ENCODE measurements at regions not wholly inside any gene's neighbourhood (a gene's known extent, or its start where the extent isn't known, plus 50 kb on each side); places are given as distances from the start of the nearest gene placed in this dataset.

DNA sequence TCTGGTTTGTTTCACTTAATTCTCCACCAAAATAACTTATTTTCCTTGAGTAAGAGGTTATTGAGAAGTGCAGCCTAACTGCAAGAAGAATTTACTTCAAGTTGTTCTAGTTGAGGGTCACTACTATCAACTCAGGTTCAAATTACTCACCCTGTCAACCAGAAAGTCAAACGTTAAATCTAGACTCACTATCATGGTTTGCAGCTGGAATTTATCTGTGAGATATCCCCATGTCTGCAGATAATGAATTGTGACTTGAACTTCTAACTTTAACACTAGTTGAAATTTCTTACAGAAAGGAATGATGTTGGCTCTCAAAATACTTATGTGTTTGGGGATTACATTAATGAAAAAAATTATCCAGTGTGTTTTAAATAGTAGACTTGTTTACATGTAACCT lies 1145.7 kb upstream of the NXPH2 start:
- Mint-ChIP-seq H3K9me3 (peaks cover 3% of the 10 kb centered on the region), H3K4me3 (no peak overlapping the region), H3K36me3 (no peaks in the 10 kb centered on the region), H3K4me1 (no peaks in the 10 kb centered on the region), H3K27me3 (no peaks in the 10 kb centered on the region), H3K27ac (no peak overlapping the region)
- ATAC-seq = no peak

DNA sequence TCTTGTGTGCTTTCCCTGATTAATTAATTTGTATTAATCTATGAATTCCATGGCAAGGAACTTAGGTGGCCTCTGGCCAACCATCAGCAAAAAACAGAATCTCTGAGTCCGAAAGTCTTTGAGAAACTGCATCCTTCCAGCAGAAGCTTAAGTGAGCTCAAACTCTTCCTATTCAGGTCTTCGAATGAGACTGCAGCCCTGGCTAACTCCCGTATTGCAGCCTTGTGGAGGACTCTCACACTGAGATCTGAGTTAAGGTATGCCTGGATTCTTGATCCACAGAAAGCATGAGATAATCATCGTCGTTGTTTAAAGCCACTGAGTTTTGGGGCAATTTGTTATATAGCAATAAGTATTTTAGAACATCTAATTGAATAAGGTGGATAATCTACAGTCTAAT lies 1143.9 kb upstream of the NXPH2 start:
- H3K9me3 Mint-ChIP-seq = peaks cover 6% of the 10 kb centered on the region
- no peaks in the 10 kb centered on the region for H3K27me3 Mint-ChIP-seq
- no peak overlapping the region for H3K4me3 Mint-ChIP-seq
- no peaks in the 10 kb centered on the region for H3K36me3 Mint-ChIP-seq
- no peak overlapping the region for H3K27ac Mint-ChIP-seq
- no peaks in the 10 kb centered on the region for H3K4me1 Mint-ChIP-seq
- no peak for ATAC-seq

DNA sequence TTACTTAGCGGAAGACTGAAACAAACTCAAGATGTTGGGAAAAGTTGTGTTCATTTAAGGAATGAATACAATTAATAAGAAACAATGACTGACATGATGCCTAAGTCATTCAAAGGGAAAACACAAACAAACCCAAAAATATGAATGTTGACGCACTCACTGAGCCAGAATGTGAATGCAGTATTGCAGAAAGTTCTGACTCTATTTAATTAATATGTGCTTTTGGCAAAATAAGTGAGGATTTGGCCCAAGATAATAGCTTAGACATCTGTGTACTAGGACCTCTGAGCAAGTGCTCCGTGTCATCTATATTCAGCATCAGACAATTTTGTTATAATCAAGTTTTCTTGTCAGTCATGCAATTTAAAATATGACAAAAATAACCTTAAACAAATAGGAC lies 1138.8 kb upstream of the NXPH2 start:
- Mint-ChIP-seq H3K27ac (no peak overlapping the region), H3K36me3 (no peaks in the 10 kb centered on the region), H3K4me3 (no peak overlapping the region), H3K9me3 (peaks cover 3% of the 10 kb centered on the region), H3K27me3 (no peaks in the 10 kb centered on the region), H3K4me1 (no peaks in the 10 kb centered on the region)
- ATAC-seq = no peak

DNA sequence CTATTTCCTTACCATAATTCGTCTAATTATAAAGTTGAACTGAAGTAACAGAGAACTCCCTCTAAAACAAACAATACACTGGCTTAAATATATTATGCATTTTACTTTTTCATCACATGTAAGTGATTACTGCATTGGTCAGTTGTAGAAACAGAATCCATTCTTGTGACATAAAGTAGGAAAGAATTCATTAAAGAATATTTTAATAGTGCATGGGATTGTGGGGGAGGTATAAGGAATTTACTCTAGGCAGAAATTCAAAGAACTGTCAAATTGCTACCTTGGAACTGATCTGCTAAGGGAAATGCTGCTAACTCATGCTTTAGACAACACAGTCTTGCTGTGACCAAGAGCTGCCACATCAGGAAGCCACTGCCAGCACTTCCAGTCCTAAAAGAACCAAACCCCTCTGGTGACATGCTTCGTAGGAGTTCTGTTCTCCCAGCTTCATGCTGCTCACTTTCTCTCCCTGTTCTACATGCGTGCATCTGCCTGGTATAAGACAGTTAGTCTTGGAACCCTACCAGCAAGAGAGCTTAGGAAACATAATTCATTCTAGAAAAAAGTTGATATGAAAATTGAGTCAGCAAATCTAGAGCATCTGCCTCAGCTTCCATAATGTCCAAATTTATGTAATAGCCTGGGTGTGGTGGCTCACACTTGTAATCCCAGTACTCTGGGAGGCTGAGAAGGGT lies 1137.6 kb upstream of the NXPH2 start:
- H3K9me3 Mint-ChIP-seq = peaks cover 3% of the 10 kb centered on the region
- no peak for ATAC-seq
- no peak overlapping the region for H3K4me3 Mint-ChIP-seq
- no peaks in the 10 kb centered on the region for H3K27me3 Mint-ChIP-seq
- H3K36me3 Mint-ChIP-seq = no peaks in the 10 kb centered on the region
- no peak overlapping the region for H3K27ac Mint-ChIP-seq
- no peaks in the 10 kb centered on the region for H3K4me1 Mint-ChIP-seq

DNA sequence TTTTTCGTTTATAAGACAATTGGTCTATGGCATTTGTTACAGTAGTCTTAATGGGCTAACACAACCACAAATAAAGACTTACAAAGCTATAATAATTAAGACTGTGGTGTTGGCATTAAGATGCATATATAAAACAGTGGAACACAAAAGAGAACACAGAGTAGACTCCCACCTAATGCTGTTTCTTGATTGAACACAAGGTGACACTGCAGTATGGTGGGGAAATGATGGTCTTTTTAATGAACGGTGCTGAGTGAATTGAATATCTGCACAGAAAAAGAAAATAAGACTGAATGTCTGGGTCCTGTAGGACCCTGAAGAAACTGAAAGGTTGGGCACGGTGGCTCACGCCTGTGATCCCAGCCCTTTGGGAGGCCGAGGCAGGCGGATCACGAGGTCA lies 1136.6 kb upstream of the NXPH2 start:
- Mint-ChIP-seq H3K36me3 (no peaks in the 10 kb centered on the region), H3K27me3 (no peaks in the 10 kb centered on the region), H3K9me3 (peaks cover 6% of the 10 kb centered on the region), H3K27ac (no peak overlapping the region), H3K4me1 (no peaks in the 10 kb centered on the region), H3K4me3 (no peak overlapping the region)
- ATAC-seq = no peak

DNA sequence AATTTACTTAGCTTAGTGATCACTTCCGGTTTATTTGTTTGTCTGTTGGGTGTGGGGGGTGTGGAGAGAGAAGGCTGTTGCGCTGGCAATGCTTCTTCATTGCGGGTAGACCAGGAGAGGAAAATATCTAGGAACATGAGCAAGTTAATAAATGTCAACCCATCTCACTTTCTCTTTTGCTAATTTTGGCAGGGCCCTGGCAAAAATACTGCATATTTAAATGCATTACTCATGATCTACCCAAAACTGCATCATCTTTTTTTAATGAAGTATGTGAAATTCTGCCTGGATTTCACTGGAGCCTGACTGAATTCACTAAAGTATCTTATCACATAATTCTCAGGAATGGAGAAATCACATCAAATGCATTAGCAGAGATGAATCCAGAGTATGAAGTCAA lies 1131.0 kb upstream of the NXPH2 start:
- Mint-ChIP-seq H3K9me3 (peaks cover 7% of the 10 kb centered on the region), H3K4me3 (no peak overlapping the region), H3K4me1 (no peaks in the 10 kb centered on the region), H3K27ac (no peak overlapping the region), H3K36me3 (no peaks in the 10 kb centered on the region), H3K27me3 (no peaks in the 10 kb centered on the region)
- ATAC-seq = no peak

DNA sequence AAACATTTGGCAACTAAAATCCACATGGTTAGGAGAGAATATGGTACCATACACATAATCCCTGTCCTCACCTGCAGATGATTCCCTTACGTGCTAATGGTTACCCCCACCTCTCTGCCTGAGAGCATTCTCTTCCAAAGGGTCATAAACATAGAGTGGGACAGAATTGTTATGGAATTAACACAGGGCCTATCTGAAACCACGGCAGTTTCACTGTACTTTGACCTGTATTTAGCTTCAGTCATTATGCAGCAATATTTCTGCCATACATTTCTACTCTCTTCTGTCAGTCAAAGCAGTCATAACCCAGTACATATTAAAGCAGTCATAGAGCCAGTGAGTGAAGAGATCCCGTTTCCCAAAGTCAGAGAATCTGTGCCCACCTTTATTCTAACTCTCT lies 1128.9 kb upstream of the NXPH2 start:
- Mint-ChIP-seq H3K4me3 (no peak overlapping the region), H3K9me3 (peaks cover 10% of the 10 kb centered on the region), H3K27ac (no peak overlapping the region), H3K27me3 (no peaks in the 10 kb centered on the region), H3K36me3 (no peaks in the 10 kb centered on the region), H3K4me1 (no peaks in the 10 kb centered on the region)
- ATAC-seq = no peak

DNA sequence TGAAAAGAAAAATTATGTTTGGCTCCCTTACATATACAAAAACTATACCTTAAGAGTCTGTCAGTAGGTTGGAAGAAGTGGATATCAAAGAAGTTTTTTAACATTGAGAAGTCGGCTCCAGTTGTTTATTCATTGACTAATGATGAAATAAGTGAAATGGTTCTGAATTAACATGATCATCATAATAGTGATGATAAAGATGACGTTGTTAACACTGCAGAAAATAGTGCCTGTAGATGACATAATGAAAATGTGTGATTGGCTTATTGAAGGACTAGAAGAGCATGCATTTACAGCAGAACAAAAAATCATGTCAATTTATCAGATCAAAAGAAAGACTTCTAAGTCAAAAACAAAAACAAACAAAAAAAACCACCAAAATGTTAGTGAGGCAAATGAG lies 1125.4 kb upstream of the NXPH2 start:
- Mint-ChIP-seq H3K27me3 (no peaks in the 10 kb centered on the region), H3K4me3 (no peak overlapping the region), H3K9me3 (peaks cover 7% of the 10 kb centered on the region), H3K36me3 (no peaks in the 10 kb centered on the region), H3K4me1 (no peaks in the 10 kb centered on the region), H3K27ac (no peak overlapping the region)
- no peak for ATAC-seq

DNA sequence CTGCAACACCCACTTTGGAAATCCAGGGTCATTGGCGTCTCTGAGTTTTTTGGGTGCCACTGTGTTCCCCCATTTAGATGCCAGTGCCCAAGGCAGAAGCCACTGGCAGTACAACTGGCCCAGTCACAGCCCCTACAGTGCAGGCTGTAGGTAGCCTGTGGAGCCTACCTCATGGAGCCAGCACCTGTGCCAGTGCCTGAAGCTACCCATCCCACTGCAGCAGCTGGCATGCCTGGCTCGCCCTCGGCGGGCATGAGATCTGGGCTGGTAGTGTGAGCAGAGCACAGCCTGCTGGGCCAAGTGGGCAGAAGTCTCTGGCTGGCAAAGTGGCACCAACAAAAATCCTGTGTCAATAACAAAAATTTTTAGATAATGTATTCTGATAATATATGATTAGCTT lies 1111.4 kb upstream of the NXPH2 start:
- H3K9me3 Mint-ChIP-seq = peaks cover 4% of the 10 kb centered on the region
- no peaks in the 10 kb centered on the region for H3K4me1 Mint-ChIP-seq
- no peak overlapping the region for H3K27ac Mint-ChIP-seq
- H3K36me3 Mint-ChIP-seq = no peaks in the 10 kb centered on the region
- H3K4me3 Mint-ChIP-seq = no peak overlapping the region
- H3K27me3 Mint-ChIP-seq = no peaks in the 10 kb centered on the region
- ATAC-seq = no peak

DNA sequence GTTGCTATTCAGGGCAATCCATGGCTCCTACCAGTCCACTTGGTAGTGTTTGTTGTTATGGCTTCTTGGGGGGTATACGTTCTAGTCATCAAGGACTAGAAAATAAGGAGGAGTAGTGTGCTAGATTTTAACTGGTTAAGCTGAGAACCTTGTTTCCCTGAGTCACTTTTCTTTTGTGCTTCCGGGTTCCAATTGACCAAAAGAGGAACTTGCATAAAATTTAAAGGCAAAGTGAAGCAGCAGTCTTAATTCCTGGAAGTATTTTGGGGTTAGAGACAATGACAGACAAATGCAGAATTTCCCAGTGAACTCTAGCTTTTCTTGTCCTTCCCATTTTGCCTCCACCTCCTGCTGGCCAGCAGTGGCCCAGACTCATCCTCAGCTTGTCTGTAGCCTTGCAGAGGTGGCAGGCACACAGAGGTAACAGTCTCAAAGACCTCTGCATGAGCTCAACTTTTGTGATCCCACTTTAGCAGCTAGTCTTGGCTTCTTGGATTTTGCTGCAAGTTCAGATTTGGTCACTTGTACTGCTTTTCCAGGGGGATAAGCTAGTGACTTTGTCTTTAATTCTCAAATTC lies 1105.8 kb upstream of the NXPH2 start:
- Mint-ChIP-seq H3K4me1 (no peaks in the 10 kb centered on the region), H3K9me3 (peaks cover 6% of the 10 kb centered on the region), H3K27ac (no peak overlapping the region), H3K27me3 (no peaks in the 10 kb centered on the region), H3K36me3 (no peaks in the 10 kb centered on the region), H3K4me3 (no peak overlapping the region)
- no peak for ATAC-seq

DNA sequence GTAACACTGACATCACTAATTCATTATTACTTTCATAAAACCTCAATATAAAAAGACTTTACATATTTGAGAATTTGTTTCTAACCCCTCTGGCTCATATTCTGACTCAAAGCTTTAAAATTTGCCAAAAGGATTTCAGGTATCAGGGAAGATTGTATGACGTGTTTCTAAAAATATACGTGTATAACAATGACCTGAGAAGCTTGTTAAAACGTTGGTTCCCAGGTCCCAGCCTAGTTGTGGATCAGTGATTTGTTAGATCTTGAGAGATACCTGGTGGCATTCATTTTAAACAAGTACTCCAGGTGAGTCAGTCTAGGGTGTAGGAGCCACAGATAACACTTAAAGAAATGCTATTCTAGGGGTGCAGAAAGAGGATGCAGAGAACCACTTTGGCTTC lies 1096.8 kb upstream of the NXPH2 start:
- H3K9me3 Mint-ChIP-seq = no peaks in the 10 kb centered on the region
- ATAC-seq = no peak
- no peaks in the 10 kb centered on the region for H3K27me3 Mint-ChIP-seq
- H3K4me3 Mint-ChIP-seq = no peak overlapping the region
- H3K36me3 Mint-ChIP-seq = no peaks in the 10 kb centered on the region
- H3K27ac Mint-ChIP-seq = no peak overlapping the region
- no peaks in the 10 kb centered on the region for H3K4me1 Mint-ChIP-seq

DNA sequence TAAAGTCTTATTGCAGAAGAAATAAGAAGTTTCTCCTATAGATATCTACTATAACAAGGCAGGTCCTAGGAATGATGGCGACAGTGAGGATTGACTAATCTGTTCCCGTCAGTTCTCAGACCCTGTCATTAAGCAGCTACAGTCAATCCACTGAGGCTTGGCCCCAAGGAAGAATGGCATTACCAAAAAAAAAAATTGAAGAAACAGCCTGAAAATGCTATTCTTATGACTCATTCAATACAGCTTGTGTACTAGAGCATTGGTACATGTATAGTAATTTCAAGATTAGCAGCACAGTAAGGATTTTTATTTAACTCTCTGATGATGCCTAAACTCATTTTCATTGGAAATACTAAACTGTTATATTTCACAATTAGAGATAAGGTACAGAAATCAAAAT lies 1096.1 kb upstream of the NXPH2 start:
- H3K4me1 Mint-ChIP-seq = no peaks in the 10 kb centered on the region
- H3K4me3 Mint-ChIP-seq = no peak overlapping the region
- no peak overlapping the region for H3K27ac Mint-ChIP-seq
- no peaks in the 10 kb centered on the region for H3K27me3 Mint-ChIP-seq
- ATAC-seq = no peak
- no peaks in the 10 kb centered on the region for H3K9me3 Mint-ChIP-seq
- H3K36me3 Mint-ChIP-seq = no peaks in the 10 kb centered on the region

DNA sequence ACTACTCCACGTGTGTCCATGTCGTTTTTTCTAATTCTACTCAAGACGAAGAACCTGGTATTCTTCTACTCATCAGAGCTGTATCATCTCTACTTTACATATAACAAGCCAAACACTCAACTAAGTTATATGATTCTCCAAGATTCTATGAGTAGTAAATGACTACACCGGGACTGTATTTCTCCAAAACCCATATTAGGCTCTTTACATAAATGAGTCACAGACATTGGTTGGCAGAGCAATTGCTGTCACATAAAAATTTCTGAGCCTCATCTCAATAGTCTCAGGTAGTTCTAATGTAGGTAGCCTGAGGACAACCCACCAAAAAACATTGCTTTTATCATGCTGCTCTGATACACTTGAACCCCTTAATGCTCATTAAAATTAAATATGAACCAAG lies 1092.3 kb upstream of the NXPH2 start:
- no peaks in the 10 kb centered on the region for H3K4me1 Mint-ChIP-seq
- no peak overlapping the region for H3K27ac Mint-ChIP-seq
- ATAC-seq = no peak
- no peaks in the 10 kb centered on the region for H3K27me3 Mint-ChIP-seq
- H3K4me3 Mint-ChIP-seq = no peak overlapping the region
- no peaks in the 10 kb centered on the region for H3K9me3 Mint-ChIP-seq
- no peaks in the 10 kb centered on the region for H3K36me3 Mint-ChIP-seq

DNA sequence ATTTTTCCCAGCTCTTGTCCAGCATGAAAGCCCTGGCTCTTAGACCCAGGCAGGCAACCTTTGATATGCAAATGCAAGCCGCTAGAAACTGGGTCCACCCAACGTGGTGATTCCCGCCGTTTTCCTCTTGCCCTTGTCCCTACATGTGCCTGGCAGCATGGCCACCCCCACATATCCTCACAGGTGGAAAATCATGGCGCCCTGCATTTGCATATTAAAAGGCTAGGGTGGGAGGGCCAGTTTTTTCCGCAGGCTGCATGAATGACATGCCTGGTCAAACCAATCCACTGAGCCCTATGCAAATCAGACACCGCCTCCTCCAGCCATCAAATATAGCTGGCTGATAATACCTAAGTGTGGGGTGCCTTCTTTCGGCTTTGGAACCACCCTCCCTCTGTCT lies 1091.8 kb upstream of the NXPH2 start:
- H3K27ac Mint-ChIP-seq = no peak overlapping the region
- no peaks in the 10 kb centered on the region for H3K9me3 Mint-ChIP-seq
- H3K4me1 Mint-ChIP-seq = no peaks in the 10 kb centered on the region
- no peaks in the 10 kb centered on the region for H3K36me3 Mint-ChIP-seq
- ATAC-seq = no peak
- H3K27me3 Mint-ChIP-seq = no peaks in the 10 kb centered on the region
- H3K4me3 Mint-ChIP-seq = no peak overlapping the region

DNA sequence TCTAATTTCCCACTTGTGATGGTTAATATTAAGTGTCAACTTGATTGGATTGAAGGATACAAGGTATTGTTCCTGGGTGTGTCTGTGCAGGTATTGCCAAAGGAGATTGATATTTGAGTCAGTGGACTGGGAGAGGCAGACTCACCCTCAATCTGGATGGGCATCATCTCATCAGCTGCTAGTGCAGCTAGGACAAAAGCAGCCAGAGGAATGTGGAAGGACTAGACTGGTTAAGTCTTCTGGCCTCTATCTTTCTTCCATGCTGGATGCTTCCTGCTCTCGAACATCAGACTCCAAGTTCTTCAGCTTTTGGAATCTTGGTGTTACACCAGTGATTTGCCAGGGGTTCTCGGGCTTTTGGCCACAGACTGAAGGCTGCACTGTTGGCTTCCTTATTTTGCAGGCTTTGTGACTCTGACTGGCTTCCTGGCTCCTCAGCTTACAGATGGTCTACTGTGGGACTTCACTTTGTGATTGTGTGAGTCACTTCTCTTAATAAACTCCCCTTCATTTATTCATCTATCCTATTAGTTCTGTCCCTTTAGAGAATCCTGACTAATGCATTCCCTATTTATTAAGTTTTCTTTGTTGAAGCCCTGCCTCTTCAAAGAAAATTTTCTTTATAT lies 1087.5 kb upstream of the NXPH2 start:
- Mint-ChIP-seq H3K9me3 (no peaks in the 10 kb centered on the region), H3K4me3 (no peak overlapping the region), H3K27ac (no peak overlapping the region), H3K27me3 (no peaks in the 10 kb centered on the region), H3K4me1 (no peaks in the 10 kb centered on the region), H3K36me3 (no peaks in the 10 kb centered on the region)
- no peak for ATAC-seq

DNA sequence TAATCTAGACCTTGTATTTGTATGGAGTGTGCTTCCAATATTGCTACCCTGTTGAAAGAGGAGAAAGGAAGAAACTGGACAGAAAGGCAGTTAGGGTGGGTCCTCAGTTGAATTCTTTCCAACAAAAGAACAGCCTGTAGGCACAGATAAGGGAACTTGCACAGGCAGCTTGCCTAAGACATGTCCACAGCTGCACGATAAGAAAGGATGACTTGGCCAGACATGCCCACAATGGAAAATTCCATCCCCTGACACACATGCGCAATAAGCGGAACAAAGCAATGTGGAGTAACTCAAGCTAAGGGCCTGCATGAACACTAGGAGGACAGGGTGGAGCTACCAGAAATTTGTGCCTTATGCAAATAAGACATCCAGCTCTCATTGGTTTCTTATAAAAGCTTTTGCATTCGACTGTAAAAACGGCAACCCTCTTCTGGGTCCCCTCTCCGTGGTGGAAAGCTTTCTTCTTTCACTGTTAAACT lies 1084.7 kb upstream of the NXPH2 start:
- H3K36me3 Mint-ChIP-seq = no peaks in the 10 kb centered on the region
- no peaks in the 10 kb centered on the region for H3K4me1 Mint-ChIP-seq
- no peak overlapping the region for H3K27ac Mint-ChIP-seq
- no peaks in the 10 kb centered on the region for H3K27me3 Mint-ChIP-seq
- H3K4me3 Mint-ChIP-seq = no peak overlapping the region
- no peak for ATAC-seq
- peaks cover 6% of the 10 kb centered on the region for H3K9me3 Mint-ChIP-seq
